ENCODE measurements at regions not wholly inside any gene's neighbourhood (a gene's known extent, or its start where the extent isn't known, plus 50 kb on each side); places are given as distances from the start of the nearest gene placed in this dataset.

DNA sequence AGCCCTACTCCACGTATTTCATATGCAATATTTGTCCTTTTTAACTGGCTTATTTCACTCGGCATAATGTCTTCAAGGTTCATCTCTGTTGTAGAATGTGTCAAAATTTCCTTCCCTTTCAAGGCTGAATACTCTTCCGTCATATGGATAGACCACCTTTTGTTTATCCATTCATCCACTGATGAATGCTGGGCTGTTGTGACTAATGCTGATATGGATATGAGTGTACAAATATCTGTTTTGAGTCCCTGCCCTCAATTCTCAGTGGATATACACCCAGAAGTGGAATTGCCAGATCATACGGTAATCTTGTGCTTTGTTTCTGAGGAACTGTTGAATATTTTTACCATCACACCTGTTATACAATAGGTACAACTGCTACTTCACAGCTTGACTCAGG, 155.2 kb upstream of the IRF2BP2 start:
- TF ChIP-seq, protein P1, sequence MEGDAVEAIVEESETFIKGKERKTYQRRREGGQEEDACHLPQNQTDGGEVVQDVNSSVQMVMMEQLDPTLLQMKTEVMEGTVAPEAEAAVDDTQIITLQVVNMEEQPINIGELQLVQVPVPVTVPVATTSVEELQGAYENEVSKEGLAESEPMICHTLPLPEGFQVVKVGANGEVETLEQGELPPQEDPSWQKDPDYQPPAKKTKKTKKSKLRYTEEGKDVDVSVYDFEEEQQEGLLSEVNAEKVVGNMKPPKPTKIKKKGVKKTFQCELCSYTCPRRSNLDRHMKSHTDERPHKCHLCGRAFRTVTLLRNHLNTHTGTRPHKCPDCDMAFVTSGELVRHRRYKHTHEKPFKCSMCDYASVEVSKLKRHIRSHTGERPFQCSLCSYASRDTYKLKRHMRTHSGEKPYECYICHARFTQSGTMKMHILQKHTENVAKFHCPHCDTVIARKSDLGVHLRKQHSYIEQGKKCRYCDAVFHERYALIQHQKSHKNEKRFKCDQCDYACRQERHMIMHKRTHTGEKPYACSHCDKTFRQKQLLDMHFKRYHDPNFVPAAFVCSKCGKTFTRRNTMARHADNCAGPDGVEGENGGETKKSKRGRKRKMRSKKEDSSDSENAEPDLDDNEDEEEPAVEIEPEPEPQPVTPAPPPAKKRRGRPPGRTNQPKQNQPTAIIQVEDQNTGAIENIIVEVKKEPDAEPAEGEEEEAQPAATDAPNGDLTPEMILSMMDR (IDR thresholded peaks at IDR 0.05; ENCODE audit: low read length): no peak
- no peak for TF ChIP-seq EZH2 (IDR thresholded peaks at IDR 0.05; ENCODE audit: borderline replicate concordance, low read length)
